ENCODE measurements at regions not wholly inside any gene's neighbourhood (a gene's known extent, or its start where the extent isn't known, plus 50 kb on each side); places are given as distances from the start of the nearest gene placed in this dataset.

DNA sequence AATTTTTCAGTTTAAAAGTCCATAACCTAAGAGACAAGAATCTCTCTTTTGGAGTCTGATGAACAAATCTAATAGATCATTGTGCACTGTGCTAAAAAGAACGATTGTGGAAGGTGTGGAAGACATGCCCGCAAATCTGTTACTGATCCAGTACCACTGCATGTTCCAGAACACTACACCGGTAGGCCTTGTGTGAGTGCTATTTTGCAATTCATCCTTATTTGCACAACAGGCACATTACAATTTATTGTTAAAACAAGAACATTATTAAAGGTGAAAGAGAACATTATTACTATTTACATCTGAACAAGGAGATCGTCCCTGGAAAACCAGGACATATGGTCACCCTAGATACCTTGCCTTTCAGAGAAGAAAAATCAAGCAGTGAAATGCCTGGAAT lies 205.7 kb upstream of the NECTIN3 start:
- no peak for DNase-seq (ENCODE audit: low read depth)
- no peak overlapping the region for H3K4me3 ChIP-seq (ENCODE audit: low read depth, low read length)
- TF ChIP-seq, protein P1, sequence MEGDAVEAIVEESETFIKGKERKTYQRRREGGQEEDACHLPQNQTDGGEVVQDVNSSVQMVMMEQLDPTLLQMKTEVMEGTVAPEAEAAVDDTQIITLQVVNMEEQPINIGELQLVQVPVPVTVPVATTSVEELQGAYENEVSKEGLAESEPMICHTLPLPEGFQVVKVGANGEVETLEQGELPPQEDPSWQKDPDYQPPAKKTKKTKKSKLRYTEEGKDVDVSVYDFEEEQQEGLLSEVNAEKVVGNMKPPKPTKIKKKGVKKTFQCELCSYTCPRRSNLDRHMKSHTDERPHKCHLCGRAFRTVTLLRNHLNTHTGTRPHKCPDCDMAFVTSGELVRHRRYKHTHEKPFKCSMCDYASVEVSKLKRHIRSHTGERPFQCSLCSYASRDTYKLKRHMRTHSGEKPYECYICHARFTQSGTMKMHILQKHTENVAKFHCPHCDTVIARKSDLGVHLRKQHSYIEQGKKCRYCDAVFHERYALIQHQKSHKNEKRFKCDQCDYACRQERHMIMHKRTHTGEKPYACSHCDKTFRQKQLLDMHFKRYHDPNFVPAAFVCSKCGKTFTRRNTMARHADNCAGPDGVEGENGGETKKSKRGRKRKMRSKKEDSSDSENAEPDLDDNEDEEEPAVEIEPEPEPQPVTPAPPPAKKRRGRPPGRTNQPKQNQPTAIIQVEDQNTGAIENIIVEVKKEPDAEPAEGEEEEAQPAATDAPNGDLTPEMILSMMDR (IDR thresholded peaks at IDR 0.05; ENCODE audit: low read depth, low read length, missing control alignments), result no peak

DNA sequence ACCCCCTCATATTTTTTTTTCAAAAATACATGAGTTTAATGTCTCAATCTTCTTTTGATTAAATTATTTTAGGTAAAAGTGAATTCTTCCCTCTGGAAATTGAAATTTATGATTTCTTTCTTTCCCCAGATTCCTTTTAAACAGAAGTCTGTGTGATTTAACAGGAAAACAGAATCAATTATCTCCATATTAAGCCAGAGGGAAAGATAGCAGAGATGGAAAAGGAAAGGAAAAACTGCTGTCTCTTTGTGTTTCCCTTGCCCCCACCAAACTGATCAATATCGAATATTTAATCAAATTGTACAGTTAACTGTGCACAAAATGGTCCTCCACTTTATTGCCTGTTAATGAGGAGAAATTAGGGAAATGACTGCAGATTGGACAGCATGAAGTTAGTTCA lies 203.5 kb upstream of the NECTIN3 start:
- TF ChIP-seq, protein P1 (IDR thresholded peaks at IDR 0.05; ENCODE audit: low read depth, low read length, missing control alignments), result no peak
- no peak overlapping the region for H3K4me3 ChIP-seq (ENCODE audit: low read depth, low read length)
- DNase-seq (ENCODE audit: low read depth), result no peak

DNA sequence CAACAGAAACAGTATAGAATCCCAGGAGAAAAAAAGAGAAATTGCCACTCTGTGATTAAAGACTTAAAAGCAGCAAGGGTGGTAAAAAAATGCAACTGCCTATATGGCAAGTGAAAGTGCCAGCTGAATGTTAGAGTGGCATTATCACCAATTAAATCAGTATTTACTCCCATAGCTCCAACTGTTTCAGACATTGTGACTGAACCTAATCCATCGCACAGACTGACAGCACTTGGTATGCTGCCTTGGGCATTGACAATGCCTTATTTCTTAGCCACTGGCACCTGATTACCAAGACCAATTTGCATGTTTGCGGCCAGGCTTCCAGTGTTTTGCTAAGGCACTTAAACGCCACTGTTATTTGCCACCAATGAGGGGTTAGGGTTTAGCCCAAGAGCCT lies 201.9 kb upstream of the NECTIN3 start:
- H3K4me3 ChIP-seq (ENCODE audit: low read depth, low read length), result no peak overlapping the region
- DNase-seq (ENCODE audit: low read depth), result no peak
- TF ChIP-seq, protein P1 (IDR thresholded peaks at IDR 0.05; ENCODE audit: low read depth, low read length, missing control alignments), result no peak

DNA sequence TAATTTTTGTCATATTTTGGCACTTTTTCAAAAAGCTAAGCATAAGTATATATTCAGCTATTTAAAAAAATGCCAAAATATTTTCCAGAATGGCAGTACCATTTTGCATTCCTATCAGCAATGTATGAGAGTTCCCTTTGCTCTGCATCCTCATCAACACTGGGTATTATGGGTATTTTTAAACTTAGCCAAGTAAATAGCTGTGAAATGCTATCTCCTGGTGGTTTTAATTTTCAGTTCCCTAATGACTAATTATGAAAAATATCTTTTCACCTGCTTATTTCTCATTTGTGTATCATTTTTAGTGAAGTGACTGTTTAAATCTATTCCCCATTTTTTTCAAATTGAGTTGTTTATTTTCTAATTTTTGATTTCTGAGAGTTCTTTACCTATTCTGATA lies 199.7 kb upstream of the NECTIN3 start:
- no peak overlapping the region for H3K4me3 ChIP-seq (ENCODE audit: low read depth, low read length)
- DNase-seq (ENCODE audit: low read depth), result no peak
- TF ChIP-seq, protein P1 (IDR thresholded peaks at IDR 0.05; ENCODE audit: low read depth, low read length, missing control alignments), result no peak

GRCh38 chr3:110878692-110879091 lies 192.9 kb upstream of the NECTIN3 start:
- no peak for DNase-seq (ENCODE audit: low read depth)
- no peak overlapping the region for H3K4me3 ChIP-seq (ENCODE audit: low read depth, low read length)
- TF ChIP-seq, protein P1 (IDR thresholded peaks at IDR 0.05; ENCODE audit: low read depth, low read length, missing control alignments), result no peak

DNA sequence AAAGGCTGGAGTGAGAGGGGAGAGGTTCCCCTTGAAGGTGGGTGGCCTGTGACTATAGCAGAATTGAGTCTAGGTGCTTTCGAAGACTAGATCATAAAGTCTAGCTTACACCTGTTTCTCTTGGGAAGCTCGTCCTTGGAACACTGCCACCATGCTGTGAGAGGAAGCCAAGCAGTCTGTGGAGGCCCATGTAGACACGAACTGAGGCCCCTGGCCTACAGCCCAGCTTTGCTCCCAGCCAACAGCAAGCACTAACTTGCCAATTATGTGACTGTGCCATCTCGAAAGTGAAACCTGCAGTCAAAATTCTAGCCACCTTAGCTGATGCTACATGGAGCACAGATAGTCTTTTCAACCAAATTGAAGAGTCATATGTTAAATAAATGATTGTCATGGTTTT lies 190.5 kb upstream of the NECTIN3 start:
- no peak overlapping the region for H3K4me3 ChIP-seq (ENCODE audit: low read depth, low read length)
- no peak for DNase-seq (ENCODE audit: low read depth)
- TF ChIP-seq, protein P1 (IDR thresholded peaks at IDR 0.05; ENCODE audit: low read depth, low read length, missing control alignments), result peak; percentile 54

GRCh38 chr3:110886222-110886893 lies 185.3 kb upstream of the NECTIN3 start:
- DNase-seq (ENCODE audit: low read depth), result no peak
- TF ChIP-seq, protein P1 (IDR thresholded peaks at IDR 0.05; ENCODE audit: low read depth, low read length, missing control alignments), result no peak
- no peak overlapping the region for H3K4me3 ChIP-seq (ENCODE audit: low read depth, low read length)

All from GM12864 (cell line).